Adrenal gland (tissue), 5 donors: ENCODE measurements at regions not wholly inside any gene's neighbourhood (a gene's known extent, or its start where the extent isn't known, plus 50 kb on each side); places are given as distances from the start of the nearest gene placed in this dataset.

Experiments used
- CTCF ChIP-seq, 6 experiments: fragments of 450-650 bp in 4 of 6; fragments of 200-600 bp in 2 of 6; sonication (generic) in 1 of 6; IDR thresholded peaks; 1 replicate in 5 of 6; 2 replicates in 1 of 6; pipeline versions ENCODE4 v1.5.1 to v1.8.0; 2016 to 2021; ENCODE audit warnings: antibody characterized with exemption in 6 of 6, mild to moderate bottlenecking in 2 of 6, moderate library complexity in 1 of 6
- POLR2A ChIP-seq, 2 donors: fragments of 450-650 bp; IDR thresholded peaks; one replicate each; pipeline ENCODE4 v1.6.1; 2017; ENCODE audit warnings: antibody characterized with exemption in 2 of 2, mild to moderate bottlenecking in 2 of 2, moderate library complexity in 1 of 2
- donor health status: DM: no; HTN: no; CAD: no.

DNA sequence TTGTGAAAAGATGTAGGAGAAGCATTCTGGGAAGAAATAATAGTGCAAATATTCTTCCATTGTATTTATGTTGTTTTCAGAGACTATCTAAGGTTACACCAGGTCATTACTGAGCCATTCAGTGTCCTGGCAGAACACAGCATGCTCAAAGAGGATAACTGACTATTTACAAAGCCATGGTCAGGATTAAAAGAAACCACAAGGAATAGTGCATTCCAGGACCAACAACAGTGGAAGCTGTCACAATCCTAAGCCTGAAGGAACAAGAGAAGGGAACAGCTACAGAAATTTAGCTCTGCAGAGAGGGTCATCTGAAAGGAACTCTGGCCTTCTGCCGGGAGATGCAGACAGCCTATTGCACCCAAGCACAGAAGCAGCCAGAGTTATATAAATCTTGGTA, 116.7 kb downstream of the DSC3 start:
- TF ChIP-seq CTCF (IDR thresholded peaks at IDR 0.05) (no peak), POLR2A (IDR thresholded peaks at IDR 0.05) (no peak)
